ENCODE measurements at regions not wholly inside any gene's neighbourhood (a gene's known extent, or its start where the extent isn't known, plus 50 kb on each side); places are given as distances from the start of the nearest gene placed in this dataset.
"Not testable (repeated sequence)": the region's sequence is repeated elsewhere in the genome, so short reads cannot be mapped to it uniquely, and the experiment has no call there.

DNA sequence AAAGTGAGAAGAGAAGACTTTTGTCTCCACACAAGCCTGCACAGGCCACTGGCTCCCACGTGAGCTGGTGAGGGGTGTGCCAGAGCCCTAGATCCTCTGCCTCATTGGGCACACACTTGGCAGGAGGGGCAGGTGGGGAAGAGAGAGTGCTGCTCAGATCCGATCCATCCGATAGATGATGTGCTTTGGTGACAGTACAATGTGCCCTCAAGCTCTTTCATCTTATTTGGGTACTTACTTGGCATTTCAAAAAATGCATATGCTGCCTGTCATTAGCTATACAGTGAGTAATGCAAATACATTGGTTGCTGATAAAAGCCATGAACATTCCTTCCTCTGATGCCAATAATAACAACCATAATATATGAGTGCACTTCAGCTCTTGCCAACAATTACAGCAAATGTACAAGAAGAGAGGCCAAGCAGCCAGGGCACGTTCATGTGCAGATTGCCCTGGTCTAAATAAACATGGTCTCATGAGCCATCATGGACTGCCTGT lies 255.3 kb downstream of the VAPA start:
- Histone ChIP-seq H3K36me3 (no peaks in the 10 kb centered on the region), H3K9me3 (no peaks in the 10 kb centered on the region), H3K4me1 (peaks cover 0 to 7% of the 10 kb centered on the region in 2 donors), H3K27ac (no peak overlapping the region), H3K27me3 (no peaks in the 10 kb centered on the region), H3K4me3 (replicated peaks in 1 of 3) (no peak overlapping the region)
- TF ChIP-seq POLR2A (IDR thresholded peaks at IDR 0.05), result no peak
- TF ChIP-seq, protein P1, sequence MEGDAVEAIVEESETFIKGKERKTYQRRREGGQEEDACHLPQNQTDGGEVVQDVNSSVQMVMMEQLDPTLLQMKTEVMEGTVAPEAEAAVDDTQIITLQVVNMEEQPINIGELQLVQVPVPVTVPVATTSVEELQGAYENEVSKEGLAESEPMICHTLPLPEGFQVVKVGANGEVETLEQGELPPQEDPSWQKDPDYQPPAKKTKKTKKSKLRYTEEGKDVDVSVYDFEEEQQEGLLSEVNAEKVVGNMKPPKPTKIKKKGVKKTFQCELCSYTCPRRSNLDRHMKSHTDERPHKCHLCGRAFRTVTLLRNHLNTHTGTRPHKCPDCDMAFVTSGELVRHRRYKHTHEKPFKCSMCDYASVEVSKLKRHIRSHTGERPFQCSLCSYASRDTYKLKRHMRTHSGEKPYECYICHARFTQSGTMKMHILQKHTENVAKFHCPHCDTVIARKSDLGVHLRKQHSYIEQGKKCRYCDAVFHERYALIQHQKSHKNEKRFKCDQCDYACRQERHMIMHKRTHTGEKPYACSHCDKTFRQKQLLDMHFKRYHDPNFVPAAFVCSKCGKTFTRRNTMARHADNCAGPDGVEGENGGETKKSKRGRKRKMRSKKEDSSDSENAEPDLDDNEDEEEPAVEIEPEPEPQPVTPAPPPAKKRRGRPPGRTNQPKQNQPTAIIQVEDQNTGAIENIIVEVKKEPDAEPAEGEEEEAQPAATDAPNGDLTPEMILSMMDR (IDR thresholded peaks at IDR 0.05), result no peak
- intact Hi-C loops (cut with DNase I), result no loop called here
- DNase-seq, result peak; percentile 46 to 52
- WGBS, 2 donors, result 21 to 32% methylated on average over 4 of the region's 4 CpGs

DNA sequence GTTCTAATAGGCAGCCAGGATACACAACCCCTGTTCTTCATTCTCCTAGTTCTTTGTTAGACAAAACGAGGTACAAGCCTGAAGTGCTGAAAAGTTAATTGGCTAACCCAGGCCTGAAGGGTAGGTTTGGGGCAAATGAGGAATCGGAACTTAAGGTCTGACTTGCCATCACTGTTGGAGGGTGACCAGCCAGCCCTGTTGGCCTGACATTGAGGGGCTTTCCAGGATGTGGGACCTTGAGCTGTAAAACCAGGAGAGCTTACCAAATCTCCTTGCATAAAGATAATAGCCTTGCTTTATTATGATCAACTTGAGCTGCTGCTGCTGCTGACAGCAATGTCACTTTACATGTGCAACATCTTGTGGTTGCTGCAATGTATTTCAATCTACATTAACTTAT lies 256.0 kb downstream of the VAPA start:
- 83 to 87% methylated on average over 2 of the region's 2 CpGs for whole genome bisulfite sequencing, 2 donors
- TF ChIP-seq, protein P1 (IDR thresholded peaks at IDR 0.05), result no peak
- TF ChIP-seq POLR2A (IDR thresholded peaks at IDR 0.05), result no peak
- intact Hi-C loops (cut with DNase I), result no loop called here
- Histone ChIP-seq H3K27me3 (no peaks in the 10 kb centered on the region), H3K4me3 (replicated peaks in 1 of 3) (no peak overlapping the region), H3K27ac (no peak overlapping the region), H3K4me1 (peaks cover 0 to 7% of the 10 kb centered on the region in 2 donors), H3K36me3 (no peaks in the 10 kb centered on the region), H3K9me3 (no peaks in the 10 kb centered on the region)
- no peak for DNase-seq

DNA sequence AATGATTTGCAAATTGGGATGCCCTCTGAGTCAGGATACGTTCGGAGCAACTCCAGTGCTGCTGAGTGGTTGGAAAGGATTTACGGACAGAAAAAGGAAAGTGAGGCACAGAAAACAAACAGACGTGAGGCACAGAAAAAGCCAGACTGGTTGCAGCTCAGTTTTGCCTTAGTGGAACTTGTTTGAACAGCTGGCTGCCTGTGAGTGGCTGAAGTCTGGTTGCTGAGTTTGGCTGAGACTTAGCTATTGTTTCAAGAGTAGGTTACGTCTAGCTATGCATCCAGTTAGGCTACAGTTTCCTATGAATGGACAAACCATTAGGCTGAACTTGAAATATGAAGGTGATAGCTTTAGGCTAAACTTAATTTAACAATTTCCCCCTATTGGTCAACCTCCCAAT lies 256.6 kb downstream of the VAPA start:
- no peaks in the 10 kb centered on the region for H3K9me3 ChIP-seq
- peaks cover 0 to 7% of the 10 kb centered on the region in 2 donors for H3K4me1 ChIP-seq
- intact Hi-C loops (cut with DNase I), result no loop called here
- DNase-seq, result no peak
- no peak overlapping the region for H3K27ac ChIP-seq
- TF ChIP-seq, protein P1 (IDR thresholded peaks at IDR 0.05), result no peak
- no peak for TF ChIP-seq POLR2A (IDR thresholded peaks at IDR 0.05)
- H3K4me3 ChIP-seq (replicated peaks in 1 of 3), result no peak overlapping the region
- H3K27me3 ChIP-seq, result no peaks in the 10 kb centered on the region
- H3K36me3 ChIP-seq, result no peaks in the 10 kb centered on the region
- WGBS, 2 donors, result 74 to 86% methylated on average over 5 of the region's 5 CpGs

DNA sequence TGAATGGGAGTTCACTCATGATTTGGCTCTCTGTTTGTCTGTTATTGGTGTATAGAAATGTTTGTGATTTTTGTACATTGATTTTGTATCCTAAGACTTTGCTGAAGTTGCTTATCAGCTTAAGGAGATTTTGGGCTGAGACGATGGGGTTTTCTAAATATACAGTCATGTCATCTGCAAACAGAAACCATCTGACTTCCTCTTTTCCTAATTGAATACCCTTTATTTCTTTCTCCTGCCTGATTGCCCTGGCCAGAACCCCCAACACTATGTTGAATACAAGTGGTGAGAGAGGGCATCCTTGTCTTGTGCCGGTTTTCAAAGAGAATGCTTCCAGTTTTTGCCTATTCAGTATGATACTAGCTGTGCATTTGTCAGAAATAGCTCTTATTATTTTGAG lies 261.5 kb downstream of the VAPA start:
- H3K36me3 ChIP-seq; intact Hi-C loops (cut with DNase I); H3K27ac ChIP-seq; H3K4me1 ChIP-seq; H3K27me3 ChIP-seq; H3K9me3 ChIP-seq; DNase-seq; H3K4me3 ChIP-seq (replicated peaks in 1 of 3): not testable (repeated sequence)
- 85 to 96% methylated on average over 2 of the region's 2 CpGs for WGBS, 2 donors

DNA sequence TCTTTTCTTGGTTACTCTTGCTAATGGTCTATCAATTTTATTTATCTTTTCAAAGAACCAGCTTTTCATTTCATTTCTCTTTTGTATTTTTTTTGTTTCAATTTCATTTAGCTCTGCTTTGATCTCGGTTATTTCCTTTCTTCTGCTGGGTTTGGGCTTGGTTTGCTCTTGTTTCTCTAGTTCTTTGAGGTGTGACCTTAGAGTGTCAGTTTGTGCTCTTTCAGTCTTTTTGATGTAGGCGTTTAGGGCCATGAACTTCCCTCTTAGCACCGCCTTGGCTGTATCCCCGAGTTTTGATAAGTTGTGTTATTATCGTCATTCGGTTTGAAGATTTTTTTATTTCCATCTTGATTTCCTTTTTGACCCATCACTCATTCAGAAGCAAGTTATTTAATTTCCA lies 265.5 kb downstream of the VAPA start:
- intact Hi-C loops (cut with DNase I); H3K27ac ChIP-seq; H3K4me1 ChIP-seq; H3K36me3 ChIP-seq; DNase-seq; H3K9me3 ChIP-seq; H3K4me3 ChIP-seq (replicated peaks in 1 of 3); H3K27me3 ChIP-seq: not testable (repeated sequence)
- whole genome bisulfite sequencing, 2 donors, result 85 to 88% methylated on average over 6 of the region's 6 CpGs

DNA sequence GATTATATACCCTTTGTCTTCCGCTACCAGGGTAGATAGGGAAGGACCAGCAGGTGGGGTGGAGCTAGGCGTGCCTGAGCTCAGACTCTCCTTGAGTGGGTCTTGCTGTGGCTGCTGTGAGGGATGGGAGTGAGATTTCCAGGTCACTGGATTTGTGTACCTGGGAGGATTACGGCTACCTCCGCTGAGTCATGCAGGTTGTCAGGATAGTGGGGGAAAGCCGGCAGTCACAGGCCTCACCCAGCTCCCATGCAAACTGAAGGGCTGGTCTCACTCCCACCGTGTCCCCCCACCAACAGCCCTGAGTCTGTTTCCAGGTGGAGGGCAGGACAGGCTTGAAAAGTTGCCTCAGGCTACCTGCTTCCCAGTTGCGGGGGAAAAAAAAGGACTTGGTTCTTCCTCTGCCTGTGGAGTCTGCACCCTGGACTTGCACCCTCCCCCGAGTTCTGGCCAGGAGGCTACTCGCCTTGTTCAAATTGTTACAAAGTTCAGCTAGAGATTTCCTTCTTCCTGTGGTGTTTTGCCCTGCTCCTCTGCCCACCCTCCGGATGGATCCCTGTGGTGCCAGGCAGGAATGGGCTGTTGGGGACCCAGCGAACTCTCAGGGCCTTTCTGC lies 268.3 kb downstream of the VAPA start:
- TF ChIP-seq, protein P1 (IDR thresholded peaks at IDR 0.05), result no peak
- no peak for TF ChIP-seq POLR2A (IDR thresholded peaks at IDR 0.05)
- intact Hi-C loops (cut with DNase I), result no loop called here
- DNase-seq, result no peak
- H3K27ac ChIP-seq, result no peak overlapping the region
- H3K4me3 ChIP-seq (replicated peaks in 1 of 3), result no peak overlapping the region
- no peaks in the 10 kb centered on the region for H3K9me3 ChIP-seq
- H3K36me3 ChIP-seq, result no peaks in the 10 kb centered on the region
- 71 to 88% methylated on average over 9 to 11 of the region's 11 CpGs for WGBS, 2 donors
- H3K4me1 ChIP-seq, result no peaks in the 10 kb centered on the region
- no peaks in the 10 kb centered on the region for H3K27me3 ChIP-seq
